ENCODE measurements at regions not wholly inside any gene's neighbourhood (a gene's known extent, or its start where the extent isn't known, plus 50 kb on each side); places are given as distances from the start of the nearest gene placed in this dataset.

- TF ChIP-seq CTCF (IDR thresholded peaks at IDR 0.05; ENCODE audit: low read depth, low read length, poor library complexity, severe bottlenecking), result no peak
- no peak for TF ChIP-seq EZH2phosphoT487 (IDR thresholded peaks at IDR 0.05; ENCODE audit: borderline replicate concordance, low read length)
Measured at GRCh38 chr7:12123172-12123571, 87.9 kb upstream of the TMEM106B start.
